Body of pancreas (tissue), 4 donors: ENCODE measurements at regions not wholly inside any gene's neighbourhood (a gene's known extent, or its start where the extent isn't known, plus 50 kb on each side); places are given as distances from the start of the nearest gene placed in this dataset.

ENCODE experiments used
- ATAC-seq: fragments of 150-250 bp; one replicate; pipeline ENCODE4 v1.9.1; 2016
- DNase-seq, 4 donors: peaks; one replicate each; pipeline ENCODE4 v3.0.0-alpha.2; 2019
- H3K27ac ChIP-seq, 4 donors: fragments of 200-600 bp; sonication (generic); 1 replicate in 3 of 4; 2 replicates in 1 of 4; pipeline versions ENCODE4 v1.5.1 to v1.6.1; 2016 to 2019; ENCODE audit warnings: mild to moderate bottlenecking in 1 of 4, mixed read lengths in 1 of 4, moderate library complexity in 1 of 4
- H3K27me3 ChIP-seq, 2 donors: fragments of 200-600 bp; sonication (generic); one replicate each; pipeline ENCODE4 v1.6.0; 2016; ENCODE audit warnings: mild to moderate bottlenecking in 1 of 2
- H3K36me3 ChIP-seq, 2 donors: fragments of 200-600 bp; sonication (generic); replicated peaks in 1 of 2; 2 replicates each; pipeline ENCODE4 v1.5.1; 2016; ENCODE audit warnings: low read depth in 2 of 2; ENCODE audit not compliant: insufficient read depth in 1 of 2
- H3K4me1 ChIP-seq: fragments of 200-600 bp; sonication (generic); one replicate; pipeline ENCODE4 v1.6.0; 2016
- H3K4me3 ChIP-seq, 2 donors: fragments of 200-600 bp; sonication (generic); 1 replicate in 1 of 2; 2 replicates in 1 of 2; pipeline ENCODE4 v1.5.1; 2016 to 2019
- H3K9me3 ChIP-seq, 3 donors: fragments of 200-600 bp; sonication (generic); 1 replicate in 2 of 3; 2 replicates in 1 of 3; pipeline ENCODE4 v1.5.1; 2016
- POLR2A ChIP-seq, 3 donors: fragments of 450-650 bp; IDR thresholded peaks; one replicate each; pipeline ENCODE4 v1.6.1; 2016; ENCODE audit warnings: antibody characterized with exemption in 3 of 3, mild to moderate bottlenecking in 2 of 3
- WGBS, 2 donors: methylation state at CpG; one replicate each; pipeline ENCODE4 v1.1.5; 2017; 5-methylcytosine and 5-hydroxymethylcytosine counted together
- intact Hi-C: fragments of 100-400 bp; cut with DNase I; formaldehyde crosslinking; loops from one replicate; pipeline ENCODE4 v1.15.1; 2023
- TF ChIP-seq, protein P1 (sequence below), 7 experiments: fragments of 450-650 bp in 4 of 7; fragments of 200-600 bp in 3 of 7; sonication (generic) in 3 of 7; IDR thresholded peaks; one replicate each; pipeline ENCODE4 v1.5.1; 2016 to 2019; ENCODE audit warnings: antibody characterized with exemption in 7 of 7

DNA sequence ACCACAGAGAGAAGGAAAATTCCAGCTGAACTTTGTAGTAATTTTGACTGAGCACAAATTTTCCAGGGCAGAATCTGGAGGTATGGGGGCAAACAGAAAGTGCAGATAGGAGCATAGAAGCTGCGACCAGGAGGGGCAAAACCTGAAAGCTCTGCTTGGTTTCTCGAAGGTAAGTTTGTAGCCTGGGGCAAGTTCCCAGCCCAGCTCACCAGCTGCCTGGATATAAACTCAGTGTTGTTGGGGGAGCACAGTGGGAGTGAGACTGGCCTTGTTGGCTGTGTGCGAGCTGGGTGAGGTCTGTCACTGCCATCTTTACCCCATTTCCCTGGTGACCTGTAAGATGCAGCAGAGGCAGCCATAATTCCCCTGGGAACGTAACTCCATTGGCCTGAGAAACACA is 213.5 kb upstream of the POF1B start:
- 46 to 81% methylated on average over 3 to 4 of the region's 4 CpGs for WGBS, 2 donors
- ATAC-seq (no peak), DNase-seq (no peak)
- Histone ChIP-seq H3K27me3 (no peaks in the 10 kb centered on the region), H3K36me3 (no peaks in the 10 kb centered on the region), H3K4me1 (no peaks in the 10 kb centered on the region), H3K27ac (no peak overlapping the region), H3K9me3 (no peaks in the 10 kb centered on the region), H3K4me3 (no peak overlapping the region)
- intact Hi-C loops: no loop called here
- TF ChIP-seq, protein P1, sequence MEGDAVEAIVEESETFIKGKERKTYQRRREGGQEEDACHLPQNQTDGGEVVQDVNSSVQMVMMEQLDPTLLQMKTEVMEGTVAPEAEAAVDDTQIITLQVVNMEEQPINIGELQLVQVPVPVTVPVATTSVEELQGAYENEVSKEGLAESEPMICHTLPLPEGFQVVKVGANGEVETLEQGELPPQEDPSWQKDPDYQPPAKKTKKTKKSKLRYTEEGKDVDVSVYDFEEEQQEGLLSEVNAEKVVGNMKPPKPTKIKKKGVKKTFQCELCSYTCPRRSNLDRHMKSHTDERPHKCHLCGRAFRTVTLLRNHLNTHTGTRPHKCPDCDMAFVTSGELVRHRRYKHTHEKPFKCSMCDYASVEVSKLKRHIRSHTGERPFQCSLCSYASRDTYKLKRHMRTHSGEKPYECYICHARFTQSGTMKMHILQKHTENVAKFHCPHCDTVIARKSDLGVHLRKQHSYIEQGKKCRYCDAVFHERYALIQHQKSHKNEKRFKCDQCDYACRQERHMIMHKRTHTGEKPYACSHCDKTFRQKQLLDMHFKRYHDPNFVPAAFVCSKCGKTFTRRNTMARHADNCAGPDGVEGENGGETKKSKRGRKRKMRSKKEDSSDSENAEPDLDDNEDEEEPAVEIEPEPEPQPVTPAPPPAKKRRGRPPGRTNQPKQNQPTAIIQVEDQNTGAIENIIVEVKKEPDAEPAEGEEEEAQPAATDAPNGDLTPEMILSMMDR (IDR thresholded peaks at IDR 0.05): no peak
- TF ChIP-seq POLR2A (IDR thresholded peaks at IDR 0.05): no peak

- H3K36me3 ChIP-seq: no peaks in the 10 kb centered on the region
- no peak overlapping the region for H3K4me3 ChIP-seq
- no peaks in the 10 kb centered on the region for H3K4me1 ChIP-seq
- no peaks in the 10 kb centered on the region for H3K9me3 ChIP-seq
- TF ChIP-seq, protein P1 (IDR thresholded peaks at IDR 0.05): no peak
- TF ChIP-seq POLR2A (IDR thresholded peaks at IDR 0.05): no peak
- intact Hi-C loops: no loop called here
- no peak for ATAC-seq
- no peak overlapping the region for H3K27ac ChIP-seq
- no peaks in the 10 kb centered on the region for H3K27me3 ChIP-seq
- no peak for DNase-seq
These were observed 212.1 kb upstream of the POF1B start for GRCh38 chrX:85591536-85591935.

DNA sequence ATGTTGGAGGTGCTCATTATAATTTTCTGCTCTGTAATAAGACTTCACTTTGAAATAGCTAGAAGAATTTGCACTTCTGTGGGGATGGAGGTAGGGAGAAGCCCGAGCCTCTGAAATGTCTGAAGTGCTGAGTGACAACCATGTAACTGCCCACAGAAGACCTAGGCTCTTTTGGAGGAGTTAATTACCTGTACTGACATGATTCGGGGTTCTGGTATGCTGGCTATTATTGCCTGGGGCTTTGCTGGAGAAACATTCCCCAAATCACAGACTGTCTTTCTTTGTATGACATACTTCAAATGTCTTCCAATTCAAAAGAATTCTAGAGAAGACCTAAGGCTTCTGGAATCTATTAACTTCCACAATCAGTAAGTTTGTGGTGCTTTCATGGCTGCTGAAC is 211.2 kb upstream of the POF1B start:
- H3K4me3 ChIP-seq: no peak overlapping the region
- intact Hi-C loops: no loop called here
- ATAC-seq (no peak), DNase-seq (no peak)
- H3K9me3 ChIP-seq: no peaks in the 10 kb centered on the region
- no peaks in the 10 kb centered on the region for H3K27me3 ChIP-seq
- no peak for TF ChIP-seq POLR2A (IDR thresholded peaks at IDR 0.05)
- TF ChIP-seq, protein P1 (IDR thresholded peaks at IDR 0.05): no peak
- H3K36me3 ChIP-seq: no peaks in the 10 kb centered on the region
- H3K4me1 ChIP-seq: no peaks in the 10 kb centered on the region
- H3K27ac ChIP-seq: no peak overlapping the region
- WGBS, 2 donors: 42 to 50% methylated on average over 2 of the region's 2 CpGs

GRCh38 chrX:85573801-85574200 is 194.3 kb upstream of the POF1B start:
- TF ChIP-seq, protein P1 (IDR thresholded peaks at IDR 0.05): no peak
- TF ChIP-seq POLR2A (IDR thresholded peaks at IDR 0.05): no peak
- ATAC-seq (no peak), DNase-seq (no peak)
- Histone ChIP-seq H3K27ac (no peak overlapping the region), H3K4me1 (no peaks in the 10 kb centered on the region), H3K36me3 (no peaks in the 10 kb centered on the region), H3K27me3 (no peaks in the 10 kb centered on the region), H3K4me3 (no peak overlapping the region), H3K9me3 (no peaks in the 10 kb centered on the region)
- WGBS, 2 donors: 35 to 62% methylated on average over 3 of the region's 3 CpGs
- intact Hi-C loops: no loop called here

DNA sequence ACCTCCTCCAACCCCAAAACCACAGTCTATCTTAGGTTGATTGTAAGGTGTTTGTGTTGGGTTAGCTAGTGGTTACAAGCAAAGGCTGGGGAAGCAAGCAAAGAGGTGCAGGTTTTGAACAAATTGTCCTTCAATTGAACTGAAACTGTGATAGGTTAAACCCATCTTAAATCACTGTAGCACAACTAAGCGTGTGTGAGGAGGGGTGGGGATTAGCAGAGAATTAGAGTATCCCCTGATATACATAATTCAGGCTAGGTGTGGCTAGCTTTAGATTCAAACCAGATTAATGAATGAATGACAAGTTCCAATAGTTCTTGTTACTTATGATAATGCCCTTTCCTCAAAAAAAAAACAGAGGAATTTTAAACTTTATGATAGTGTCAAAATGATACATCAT is 191.0 kb upstream of the POF1B start:
- Histone ChIP-seq H3K27ac (no peak overlapping the region), H3K27me3 (no peaks in the 10 kb centered on the region), H3K9me3 (no peaks in the 10 kb centered on the region), H3K36me3 (no peaks in the 10 kb centered on the region), H3K4me3 (no peak overlapping the region), H3K4me1 (no peaks in the 10 kb centered on the region)
- DNase-seq: no peak
- ATAC-seq: no peak
- intact Hi-C loops: no loop called here
- TF ChIP-seq, protein P1 (IDR thresholded peaks at IDR 0.05): no peak
- TF ChIP-seq POLR2A (IDR thresholded peaks at IDR 0.05): no peak
- 59 to 64% methylated on average over 1 of the region's 1 CpG for WGBS, 2 donors
